ENCODE measurements at regions not wholly inside any gene's neighbourhood (a gene's known extent, or its start where the extent isn't known, plus 50 kb on each side); places are given as distances from the start of the nearest gene placed in this dataset.

GRCh38 chr9:124098141-124098905 is 86.8 kb downstream of the LHX2 start:
- Mint-ChIP-seq H3K4me3 (no peak overlapping the region), H3K27ac (no peak overlapping the region), H3K4me1 (peaks cover 0 to 13% of the 10 kb centered on the region in 2 donors), H3K36me3 (no peaks in the 10 kb centered on the region), H3K9me3 (no peaks in the 10 kb centered on the region), H3K27me3 (ENCODE audit: low read depth in 2 of 2) (peaks cover 19 to 24% of the 10 kb centered on the region in 2 donors)
- intact Hi-C loops (cut with micrococcal nuclease), result no loop called here
- ATAC-seq, result no peak
- Histone ChIP-seq H3K27me3 (ENCODE audit: control insufficient read depth, insufficient read depth, low read length) (no peaks in the 10 kb centered on the region), H3K4me3 (ENCODE audit: low read length) (no peak overlapping the region), H3K36me3 (ENCODE audit: control insufficient read depth, insufficient read depth, low read length) (no peaks in the 10 kb centered on the region), H3K4me1 (ENCODE audit: control insufficient read depth, insufficient read depth, low read length) (peaks cover 2% of the 10 kb centered on the region), H3K27ac (ENCODE audit: low read length) (no peak overlapping the region), H3K9me3 (ENCODE audit: control insufficient read depth, insufficient read depth, low read length) (no peaks in the 10 kb centered on the region)
- TF ChIP-seq CTCF (IDR thresholded peaks at IDR 0.05), result no peak
- DNase-seq, result no peak
- WGBS (ENCODE audit: insufficient coverage), result 63% methylated on average over 11 of the region's 12 CpGs

GRCh38 chr9:124099860-124100259 is 88.3 kb downstream of the LHX2 start:
- H3K9me3 Mint-ChIP-seq, result no peaks in the 10 kb centered on the region
- TF ChIP-seq CTCF (IDR thresholded peaks at IDR 0.05), result no peak
- H3K36me3 Mint-ChIP-seq, result no peaks in the 10 kb centered on the region
- ATAC-seq, result no peak
- WGBS (ENCODE audit: insufficient coverage), result 84% methylated on average over 6 of the region's 6 CpGs
- Histone ChIP-seq H3K9me3 (ENCODE audit: control insufficient read depth, insufficient read depth, low read length) (no peaks in the 10 kb centered on the region), H3K36me3 (ENCODE audit: control insufficient read depth, insufficient read depth, low read length) (no peaks in the 10 kb centered on the region), H3K4me3 (ENCODE audit: low read length) (no peak overlapping the region), H3K27ac (ENCODE audit: low read length) (no peak overlapping the region), H3K27me3 (ENCODE audit: control insufficient read depth, insufficient read depth, low read length) (no peaks in the 10 kb centered on the region), H3K4me1 (ENCODE audit: control insufficient read depth, insufficient read depth, low read length) (peaks cover 2% of the 10 kb centered on the region)
- H3K4me1 Mint-ChIP-seq, result peaks cover 0 to 13% of the 10 kb centered on the region in 2 donors
- DNase-seq, result no peak
- H3K27ac Mint-ChIP-seq, result no peak overlapping the region
- H3K27me3 Mint-ChIP-seq (ENCODE audit: low read depth in 2 of 2), result peaks cover 19 to 24% of the 10 kb centered on the region in 2 donors
- H3K4me3 Mint-ChIP-seq, result no peak overlapping the region
- intact Hi-C loops (cut with micrococcal nuclease), result no loop called here

- H3K9me3 ChIP-seq (ENCODE audit: control insufficient read depth, insufficient read depth, low read length), result no peaks in the 10 kb centered on the region
- Mint-ChIP-seq H3K27ac (no peak overlapping the region), H3K27me3 (ENCODE audit: low read depth in 2 of 2) (peaks cover 19 to 29% of the 10 kb centered on the region in 2 donors), H3K9me3 (no peaks in the 10 kb centered on the region), H3K36me3 (no peaks in the 10 kb centered on the region), H3K4me1 (peaks cover 0 to 13% of the 10 kb centered on the region in 2 donors), H3K4me3 (no peak overlapping the region)
- H3K27me3 ChIP-seq (ENCODE audit: control insufficient read depth, insufficient read depth, low read length), result no peaks in the 10 kb centered on the region
- peaks cover 2% of the 10 kb centered on the region for H3K4me1 ChIP-seq (ENCODE audit: control insufficient read depth, insufficient read depth, low read length)
- no peak for TF ChIP-seq CTCF (IDR thresholded peaks at IDR 0.05)
- no peak overlapping the region for H3K27ac ChIP-seq (ENCODE audit: low read length)
- no peaks in the 10 kb centered on the region for H3K36me3 ChIP-seq (ENCODE audit: control insufficient read depth, insufficient read depth, low read length)
- H3K4me3 ChIP-seq (ENCODE audit: low read length), result no peak overlapping the region
- ATAC-seq, result no peak
- 74% methylated on average over 6 of the region's 6 CpGs for WGBS (ENCODE audit: insufficient coverage)
- intact Hi-C loops (cut with micrococcal nuclease), result no loop called here
- no peak for DNase-seq
These were observed 89.8 kb downstream of the LHX2 start for GRCh38 chr9:124101215-124101968.
